GM18870 (cell line): ENCODE measurements at regions not wholly inside any gene's neighbourhood (a gene's known extent, or its start where the extent isn't known, plus 50 kb on each side); places are given as distances from the start of the nearest gene placed in this dataset.
"Not testable (repeated sequence)": the region's sequence is repeated elsewhere in the genome, so short reads cannot be mapped to it uniquely, and the experiment has no call there.

Source experiments
- ATAC-seq: cut with Tn5 transposase; IDR thresholded peaks from one replicate; pipeline ENCODE4 v1.9.1; 2021; ENCODE audit warnings: moderate library complexity; ENCODE audit not compliant: unreplicated experiment

DNA sequence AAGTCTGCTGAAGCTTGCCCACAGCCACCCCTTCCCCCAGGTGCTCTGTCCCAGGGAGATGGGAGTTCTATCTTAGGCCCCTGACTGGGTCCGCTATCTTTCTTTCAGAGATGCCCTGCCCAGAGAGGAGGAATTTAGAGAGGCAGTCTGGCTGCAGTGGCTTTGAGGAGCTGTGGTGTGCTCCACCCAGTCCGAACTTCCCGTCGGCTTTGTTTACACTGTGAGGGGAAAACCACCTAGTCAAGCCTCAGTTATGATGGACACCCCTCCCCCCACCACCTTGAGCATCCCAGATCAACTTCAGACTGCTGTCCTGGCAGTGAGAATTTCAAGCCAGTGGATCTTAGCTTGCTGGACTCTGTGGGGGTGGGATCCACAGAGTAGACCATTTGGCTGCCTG lies 118.3 kb upstream of the ZEB2 start:
- ATAC-seq, result not testable (repeated sequence)

DNA sequence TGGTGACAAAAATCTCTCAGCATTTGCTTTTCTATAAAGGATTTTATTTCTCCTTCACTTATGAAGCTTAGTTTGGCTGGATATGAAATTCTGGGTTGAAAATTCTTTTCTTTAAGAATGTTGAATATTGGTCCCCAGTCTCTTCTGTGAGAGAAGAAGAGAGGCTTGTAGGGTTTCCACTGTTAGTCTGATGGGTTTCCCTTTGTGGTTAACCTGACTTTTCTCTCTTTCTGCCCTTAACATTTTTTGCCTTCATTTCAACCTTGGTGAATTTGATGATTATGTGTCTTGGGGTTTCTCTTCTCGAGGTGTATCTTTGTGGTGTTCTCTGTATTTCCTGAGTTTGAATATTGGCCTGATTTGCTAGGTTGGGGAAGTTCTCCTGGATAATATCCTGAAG lies 116.9 kb upstream of the ZEB2 start:
- not testable (repeated sequence) for ATAC-seq

DNA sequence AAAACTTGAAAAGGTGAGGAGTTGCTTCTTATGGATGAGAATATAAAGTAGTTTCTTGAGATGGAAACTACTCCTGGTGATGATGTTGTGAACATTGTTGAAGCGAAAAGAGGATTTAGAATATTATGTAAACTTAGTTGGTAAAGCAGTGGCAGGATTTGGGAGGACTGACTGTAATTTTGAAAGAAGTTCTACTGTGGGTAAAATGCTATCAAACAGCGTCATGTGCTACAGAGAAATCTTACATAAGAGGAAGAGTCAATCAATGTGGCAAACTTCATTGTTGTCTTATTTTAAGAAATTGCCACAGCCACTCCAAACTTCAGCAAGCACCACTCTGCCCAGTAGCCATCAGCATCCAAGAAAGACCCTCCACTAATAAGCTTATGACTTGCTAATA lies 112.9 kb upstream of the ZEB2 start:
- no peak for ATAC-seq

DNA sequence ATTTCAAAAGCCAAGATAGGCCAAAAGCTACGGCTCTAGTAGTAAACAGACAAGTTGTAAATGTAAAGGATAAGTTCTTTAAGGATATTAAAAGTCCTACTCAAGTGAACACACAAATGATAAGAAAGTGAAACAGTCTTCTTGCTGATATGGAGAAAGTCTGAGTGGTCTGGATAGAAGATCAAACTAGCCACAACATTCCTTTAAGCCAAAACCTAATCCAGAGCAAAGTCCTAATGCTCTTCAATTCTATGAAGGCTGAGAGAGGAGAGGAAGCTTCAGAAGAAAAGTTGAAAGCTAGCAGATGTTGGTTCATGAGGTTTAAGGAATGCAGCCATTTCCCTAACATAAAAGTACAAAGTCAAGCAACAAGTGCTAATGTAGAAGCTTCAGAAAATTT lies 111.7 kb upstream of the ZEB2 start:
- ATAC-seq, result no peak

DNA sequence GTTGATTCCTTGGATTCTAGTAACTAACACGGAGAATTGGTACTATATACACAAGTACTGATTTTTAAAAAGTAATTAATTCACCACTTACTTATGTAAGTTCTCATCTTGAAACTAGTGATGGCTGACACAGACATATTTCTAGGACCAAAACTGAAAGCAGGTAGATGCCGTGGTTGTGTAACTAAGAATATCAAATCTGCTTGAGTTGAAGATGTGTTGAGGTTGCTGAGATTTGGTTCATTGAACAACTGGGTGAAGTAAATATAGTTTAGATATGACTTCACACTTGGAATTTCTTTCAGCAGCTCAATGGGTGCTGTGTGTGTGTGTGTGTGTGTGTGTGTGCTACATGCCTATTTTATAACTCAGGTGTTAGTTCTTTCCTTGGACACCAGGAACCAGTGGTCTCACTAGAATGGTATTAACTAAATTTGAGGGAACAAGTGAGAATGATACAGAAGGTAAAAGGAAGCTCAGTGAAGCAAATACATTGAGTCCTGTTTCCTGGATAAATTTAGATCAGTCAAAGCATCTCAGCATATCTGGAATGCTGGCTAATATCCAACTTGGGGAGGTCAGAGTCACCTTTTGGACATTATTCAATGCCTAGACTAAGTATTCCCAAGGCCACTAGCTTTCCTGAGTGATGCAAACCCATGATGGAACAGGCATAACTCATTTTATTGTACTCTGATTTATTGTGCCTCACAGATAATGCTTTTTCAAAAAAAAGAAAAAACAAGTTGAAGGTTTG lies 110.7 kb upstream of the ZEB2 start:
- ATAC-seq, result peak; percentile 99

DNA sequence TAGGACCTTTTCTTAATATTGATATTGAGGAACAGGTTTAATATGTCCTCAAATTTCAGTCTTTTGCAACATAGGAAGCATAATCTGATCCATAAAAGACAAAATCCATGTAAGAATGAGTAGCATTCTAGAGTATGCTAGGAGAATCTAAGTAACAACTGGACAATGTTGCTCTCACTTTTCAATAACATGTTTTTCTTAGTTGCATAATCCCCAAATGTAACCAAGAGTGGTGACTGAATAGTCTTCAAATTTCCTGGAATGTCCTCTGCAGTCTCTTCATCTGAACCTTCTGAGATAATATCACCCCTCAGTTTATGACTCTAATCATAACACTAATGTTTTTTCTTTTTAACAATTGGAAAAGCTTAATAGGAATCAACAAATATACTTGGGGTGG lies 110.0 kb upstream of the ZEB2 start:
- ATAC-seq, result no peak

DNA sequence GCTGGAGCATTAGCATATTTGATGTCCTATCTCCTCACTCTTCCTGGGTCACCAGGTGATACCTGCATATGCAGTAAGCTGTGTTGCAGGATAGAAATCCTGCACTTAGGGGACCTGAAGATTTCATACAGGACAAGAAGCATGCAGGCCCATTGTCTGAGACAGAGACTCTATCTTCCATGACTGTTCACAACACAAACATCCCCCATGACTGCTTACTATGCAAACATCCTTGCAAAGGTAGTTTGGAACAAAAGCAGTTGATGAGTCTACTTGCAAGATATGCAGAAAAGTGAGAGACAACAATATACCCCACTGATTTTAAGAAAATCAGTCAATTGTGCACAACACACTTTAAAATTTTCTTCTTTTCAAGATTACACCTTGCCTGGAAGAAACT lies 108.6 kb upstream of the ZEB2 start:
- no peak for ATAC-seq

DNA sequence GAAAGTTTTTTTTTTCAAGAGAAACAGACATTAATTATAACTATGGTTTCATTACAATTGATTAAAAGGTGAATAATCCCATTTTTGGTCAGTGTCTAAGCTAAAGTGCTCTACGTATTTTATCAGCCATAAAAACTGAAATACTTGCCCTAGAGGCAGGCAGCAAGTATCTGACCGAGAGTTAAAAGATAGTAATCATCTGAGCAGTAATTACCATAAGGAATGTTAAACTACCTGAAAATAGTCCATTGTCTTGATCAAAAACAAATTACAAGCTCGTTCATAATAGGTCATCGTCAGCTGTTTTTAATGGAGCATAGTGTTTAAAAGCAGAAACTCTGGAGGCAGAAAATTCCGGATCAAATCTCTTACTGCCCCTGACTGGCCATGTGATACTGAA lies 105.7 kb upstream of the ZEB2 start:
- ATAC-seq, result no peak

DNA sequence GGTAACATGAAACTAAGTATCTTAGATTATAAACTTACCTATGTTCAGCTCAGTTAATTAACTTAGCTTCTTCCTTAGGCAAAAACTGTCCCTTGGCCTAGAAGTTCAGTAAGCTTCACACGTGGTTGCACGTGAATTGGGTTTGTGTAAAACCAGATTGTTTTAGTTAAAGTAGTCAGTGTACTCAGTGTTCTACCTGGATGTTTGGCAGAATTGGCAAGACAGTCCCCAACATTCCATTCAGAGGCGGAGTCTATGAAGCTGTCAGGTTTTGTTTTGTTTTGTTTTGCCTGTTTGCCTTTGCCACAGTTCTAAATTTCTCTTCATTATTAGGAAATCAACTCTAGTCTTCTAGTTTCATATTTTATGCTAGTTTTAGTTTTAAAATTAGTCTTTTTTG lies 105.3 kb upstream of the ZEB2 start:
- ATAC-seq, result no peak

DNA sequence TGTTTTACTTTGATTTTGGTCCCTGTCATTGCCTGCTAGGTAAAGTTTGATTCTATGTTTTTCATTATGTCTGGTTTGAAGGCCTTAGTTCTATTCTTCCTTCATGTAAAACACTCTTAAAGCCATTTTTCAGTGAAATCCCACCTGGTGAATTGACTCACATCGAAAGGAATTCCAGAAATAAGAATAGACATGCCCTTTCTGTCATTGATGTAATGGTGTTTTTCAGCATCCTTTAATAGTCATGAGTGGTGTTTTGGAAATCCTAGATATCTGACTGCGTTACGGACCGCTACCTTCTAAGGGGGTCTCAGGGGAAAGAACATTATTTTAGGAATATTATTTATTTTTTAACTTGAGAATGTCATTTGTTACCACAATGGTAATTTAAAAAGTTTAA lies 104.5 kb upstream of the ZEB2 start:
- ATAC-seq, result no peak

DNA sequence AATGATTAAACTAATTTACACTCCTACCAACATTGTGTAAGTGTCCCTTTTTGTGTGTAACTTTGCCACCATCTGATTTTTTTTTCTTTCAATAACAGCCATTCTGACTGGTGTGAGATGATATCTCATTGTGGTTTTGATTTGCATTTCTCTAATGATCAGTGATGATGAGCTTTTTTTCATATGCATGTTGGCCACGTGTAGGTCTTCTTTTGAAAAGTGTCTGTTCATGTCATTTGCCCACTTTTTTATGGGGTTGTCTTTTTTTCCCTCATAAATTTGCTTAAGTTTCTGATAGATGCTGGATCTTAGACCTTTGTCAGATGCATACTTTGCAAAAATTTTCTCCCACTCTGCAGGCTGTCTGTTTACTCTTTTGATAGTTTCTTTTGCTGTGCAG lies 102.5 kb upstream of the ZEB2 start:
- ATAC-seq, result not testable (repeated sequence)

DNA sequence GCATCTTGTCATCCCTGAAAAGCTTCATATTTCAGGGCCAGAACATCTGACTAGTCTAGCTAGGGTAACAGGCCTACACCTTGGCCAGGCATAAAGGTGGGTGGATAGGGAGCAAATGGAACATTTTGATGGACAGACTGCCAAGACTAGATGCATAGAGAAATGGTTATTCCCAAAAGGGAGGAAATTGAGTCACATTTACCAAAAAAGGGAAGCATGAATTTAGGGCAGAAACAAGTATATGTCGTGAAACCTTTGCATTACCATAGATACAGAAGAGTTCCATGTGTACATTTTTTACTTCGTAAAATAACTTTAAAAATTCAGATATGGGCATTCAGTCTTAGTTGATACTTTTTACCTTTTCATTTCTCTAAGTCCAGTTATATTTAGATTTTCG lies 101.3 kb upstream of the ZEB2 start:
- no peak for ATAC-seq

DNA sequence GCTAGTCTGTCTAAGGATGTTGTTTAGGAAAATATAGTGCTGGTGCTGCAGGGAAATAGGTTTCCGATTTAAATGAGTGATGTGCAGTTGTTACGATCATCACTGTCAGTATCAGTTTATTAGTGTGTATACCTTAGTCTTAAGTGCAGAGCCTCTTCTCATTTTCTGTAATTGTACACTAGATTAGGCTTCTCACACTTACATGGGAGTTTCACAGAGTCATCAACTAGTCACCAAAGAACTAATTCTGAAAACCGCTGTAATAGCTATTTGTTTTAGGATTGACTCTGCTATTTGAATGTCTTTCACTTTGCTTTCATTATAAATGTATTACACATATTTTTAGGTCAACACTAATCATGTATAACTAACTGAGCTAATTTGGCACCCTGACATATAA lies 99.8 kb upstream of the ZEB2 start:
- no peak for ATAC-seq

DNA sequence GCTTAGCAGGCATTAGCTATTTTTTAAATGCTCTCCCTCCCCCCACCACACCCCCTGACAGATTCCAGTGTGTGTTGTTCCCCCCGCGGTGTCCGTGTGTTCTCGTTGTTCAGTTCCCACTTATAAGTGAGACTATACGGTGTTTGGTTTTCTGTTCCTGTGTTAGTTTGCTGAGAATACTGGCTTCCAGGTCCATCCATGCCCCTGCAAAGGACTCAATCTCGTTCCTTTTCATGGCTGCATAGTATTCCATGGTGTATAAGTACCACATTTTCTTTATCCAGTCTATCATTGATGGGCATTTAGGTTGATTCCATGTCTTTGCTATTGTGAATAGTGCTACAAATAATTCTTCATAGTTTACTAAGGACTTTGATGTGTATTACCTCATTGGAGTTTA lies 97.3 kb upstream of the ZEB2 start:
- ATAC-seq, result not testable (repeated sequence)

DNA sequence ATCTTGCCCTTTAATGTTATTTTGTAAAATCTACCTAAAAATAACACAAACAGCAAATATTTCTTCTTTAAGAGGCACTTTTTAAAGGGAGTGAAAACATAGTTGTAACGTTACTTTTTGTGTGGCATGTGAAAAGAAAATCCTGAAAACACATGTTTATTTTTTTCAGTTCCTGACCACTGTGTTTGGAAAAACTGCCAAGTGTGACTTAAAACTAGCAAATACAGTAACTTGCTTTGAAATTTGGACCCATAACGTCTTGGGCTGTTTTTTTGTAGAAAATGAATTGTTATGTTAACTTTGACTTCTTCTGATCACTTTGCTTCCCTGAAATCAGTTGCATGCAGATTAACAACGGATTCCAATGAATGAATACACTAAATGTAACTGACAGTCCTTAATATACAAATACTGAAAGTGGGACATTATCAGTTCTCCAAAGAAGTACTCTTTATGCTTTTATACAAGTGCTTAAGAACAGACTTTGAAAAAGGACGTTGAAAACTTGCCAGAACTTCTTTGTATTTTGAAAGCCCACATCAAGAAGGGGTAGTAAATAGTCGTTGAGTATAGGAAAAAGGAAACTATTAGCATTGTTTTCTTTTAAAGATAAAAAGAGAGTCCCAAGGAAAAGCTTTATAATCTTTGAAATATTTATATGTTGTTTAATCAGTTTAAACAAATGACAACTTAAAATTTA lies 96.1 kb upstream of the ZEB2 start:
- ATAC-seq, result no peak

DNA sequence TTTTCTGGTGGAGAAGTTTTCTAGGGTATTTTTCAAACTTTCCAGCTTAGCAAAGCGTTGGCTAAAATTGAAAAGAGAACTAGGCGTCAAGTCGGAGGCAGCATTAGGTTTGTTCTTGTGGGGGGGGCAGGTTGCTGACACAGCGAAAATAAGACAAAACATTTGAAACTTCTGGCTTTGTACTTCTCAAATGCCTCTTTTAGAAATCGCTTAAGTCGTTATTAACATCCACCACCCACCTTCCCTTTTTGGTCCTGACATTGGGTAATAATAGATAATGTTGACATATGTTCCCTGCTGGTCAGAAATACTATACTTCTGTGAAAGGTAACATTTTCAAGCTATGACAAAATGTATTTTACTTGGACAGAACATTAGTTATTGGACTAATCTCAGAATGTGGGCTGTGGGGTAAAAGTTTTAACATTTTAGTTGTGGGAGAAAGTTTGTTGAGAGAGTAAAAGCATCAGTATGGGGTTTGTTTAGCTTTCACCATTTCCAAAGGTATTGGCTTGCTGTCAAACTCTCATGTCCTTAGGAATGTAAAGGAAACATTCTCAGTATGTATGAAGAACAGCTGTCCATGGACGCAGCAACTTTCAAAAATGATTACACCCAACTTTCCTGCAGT lies 88.1 kb upstream of the ZEB2 start:
- no peak for ATAC-seq

DNA sequence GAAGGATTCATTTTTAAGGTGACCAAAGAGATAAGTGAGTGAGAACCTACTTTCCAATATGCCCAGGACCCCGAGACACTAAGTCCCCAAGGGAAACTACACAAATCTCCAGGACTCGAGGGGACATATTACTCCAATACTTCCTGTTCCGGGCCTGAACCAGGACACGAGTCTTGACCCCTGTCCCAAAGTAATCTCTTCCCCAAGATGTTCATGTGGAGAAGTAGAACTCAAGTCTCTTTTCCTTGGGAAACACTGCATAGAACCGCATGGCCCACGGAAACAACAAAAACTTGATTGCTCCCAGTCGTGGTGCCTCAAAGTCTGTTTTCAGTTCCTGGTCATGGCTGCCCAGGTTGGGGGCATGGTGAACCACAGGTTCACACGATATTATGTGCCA lies 87.2 kb upstream of the ZEB2 start:
- ATAC-seq, result no peak

DNA sequence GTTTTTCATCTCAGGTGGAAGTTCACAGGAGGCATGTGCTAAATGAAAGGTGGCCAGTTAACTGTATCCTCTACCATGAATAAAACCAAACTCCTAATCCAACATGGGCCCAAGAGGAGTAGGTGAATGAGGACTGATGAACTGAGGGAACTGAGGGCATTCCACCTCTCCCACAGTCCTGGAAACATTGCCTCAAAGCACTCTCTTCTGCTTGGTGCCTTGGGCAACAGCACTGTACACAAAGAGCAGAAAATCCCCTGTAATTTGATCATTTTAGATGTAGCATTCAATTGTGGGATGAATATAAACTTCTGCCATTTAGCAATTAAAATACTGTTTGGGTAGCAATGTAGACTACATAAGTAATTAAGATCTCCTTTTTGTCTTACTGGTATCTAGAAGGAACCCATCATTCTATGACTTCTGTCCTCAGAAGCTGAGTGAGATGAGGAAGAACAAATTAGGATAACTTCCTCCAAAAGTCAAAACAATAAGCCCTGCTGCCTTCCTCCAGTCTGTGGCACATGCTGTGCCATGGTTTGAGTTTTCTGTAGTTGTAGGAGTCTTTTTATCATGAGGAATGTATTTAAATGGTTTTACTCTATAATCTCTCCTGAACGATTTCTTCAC lies 86.7 kb upstream of the ZEB2 start:
- ATAC-seq, result no peak

DNA sequence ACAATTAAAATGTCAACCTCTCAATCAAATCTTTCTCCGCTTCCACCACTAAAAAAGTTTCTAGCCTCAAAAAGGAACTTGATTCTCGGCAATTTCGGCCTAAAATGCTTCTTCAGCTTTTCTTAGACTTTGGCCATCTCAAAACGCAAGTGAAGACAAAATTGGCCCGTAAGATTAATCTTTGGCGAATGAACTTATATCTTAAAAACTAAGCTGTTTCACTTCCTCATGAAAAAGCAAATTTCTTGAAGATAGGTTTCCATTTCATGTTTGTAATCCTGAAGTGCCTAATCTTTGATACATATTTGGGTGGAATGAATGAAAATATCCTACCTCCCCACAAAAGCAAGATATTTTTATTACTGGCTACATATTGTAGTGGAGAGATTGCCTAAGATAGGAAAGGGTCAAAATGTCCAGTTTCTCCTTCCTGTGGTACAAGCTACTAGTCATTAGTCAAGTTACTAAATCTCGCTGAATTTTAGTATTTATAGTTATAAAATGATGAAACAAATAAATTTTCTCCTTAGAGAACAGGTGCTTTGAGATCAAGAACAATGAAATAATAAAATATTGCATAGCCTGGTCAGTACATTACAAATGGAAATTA lies 85.4 kb upstream of the ZEB2 start:
- ATAC-seq, result no peak

DNA sequence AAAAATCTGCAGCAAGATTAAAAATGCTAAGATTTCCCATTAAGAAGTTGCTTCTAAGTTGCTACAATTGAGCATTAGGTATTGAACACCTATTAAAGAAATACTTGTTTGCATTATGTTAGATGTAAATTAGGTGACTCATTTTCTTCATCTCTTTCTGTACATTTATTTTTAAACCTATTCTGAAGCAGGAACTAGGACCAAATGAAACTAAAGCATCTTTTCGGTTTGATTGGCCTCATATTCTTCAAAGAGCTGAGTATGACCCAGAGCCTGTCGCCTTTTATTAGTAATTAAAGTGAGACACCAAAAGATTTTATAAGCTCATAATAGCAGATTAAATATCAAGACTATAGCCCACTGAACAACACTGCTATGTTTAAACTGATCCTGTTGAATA lies 83.4 kb upstream of the ZEB2 start:
- ATAC-seq, result no peak

DNA sequence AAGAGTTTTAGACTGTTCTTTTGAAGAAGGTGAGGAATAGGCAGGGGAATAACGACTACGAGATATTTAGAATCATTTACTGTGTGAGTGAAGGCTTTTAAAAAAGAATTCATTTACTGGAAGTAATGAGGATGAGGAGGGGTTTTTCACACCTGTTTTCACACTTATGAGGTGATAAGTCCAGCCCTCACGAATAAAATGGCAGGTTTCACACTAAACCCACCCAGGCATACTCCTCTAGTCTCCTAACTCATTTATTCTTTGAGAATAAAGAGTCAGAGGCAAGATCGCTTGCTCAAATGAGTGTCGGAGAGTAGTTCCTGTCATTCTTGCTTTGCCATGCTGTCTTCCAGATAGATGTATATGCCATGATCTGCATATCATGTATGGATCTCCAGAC lies 79.0 kb upstream of the ZEB2 start:
- no peak for ATAC-seq
